GM12874 (cell line): ENCODE measurements at regions not wholly inside any gene's neighbourhood (a gene's known extent, or its start where the extent isn't known, plus 50 kb on each side); places are given as distances from the start of the nearest gene placed in this dataset.

ENCODE experiments used
- TF ChIP-seq, protein P1 (sequence below): IDR thresholded peaks from 2 replicates; pipeline ENCODE4 v1.5.1; 2011; ENCODE audit warnings: low read depth, mild to moderate bottlenecking, control low read depth, low read length, moderate library complexity; ENCODE audit not compliant: insufficient read depth

DNA sequence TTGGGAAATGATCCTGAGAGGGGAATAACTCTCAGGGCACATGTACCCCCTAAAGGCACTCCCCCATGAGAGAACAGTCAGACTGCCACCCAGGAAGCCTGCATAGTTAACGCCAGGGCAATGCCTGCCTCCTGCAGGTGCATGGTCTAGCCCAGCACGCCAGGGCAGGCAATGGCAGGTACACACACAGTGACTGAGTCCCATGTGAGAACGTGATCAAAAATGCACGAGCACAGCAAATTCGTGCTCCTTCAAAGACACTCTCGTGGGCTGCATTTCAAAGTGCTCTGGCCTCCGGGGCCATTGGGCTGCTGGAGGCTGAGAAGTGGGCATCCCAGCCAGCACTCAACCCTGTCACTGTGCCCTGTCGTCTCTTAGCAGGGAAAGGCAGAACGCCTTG lies 79.7 kb downstream of the SHANK2 start:
- TF ChIP-seq, protein P1, sequence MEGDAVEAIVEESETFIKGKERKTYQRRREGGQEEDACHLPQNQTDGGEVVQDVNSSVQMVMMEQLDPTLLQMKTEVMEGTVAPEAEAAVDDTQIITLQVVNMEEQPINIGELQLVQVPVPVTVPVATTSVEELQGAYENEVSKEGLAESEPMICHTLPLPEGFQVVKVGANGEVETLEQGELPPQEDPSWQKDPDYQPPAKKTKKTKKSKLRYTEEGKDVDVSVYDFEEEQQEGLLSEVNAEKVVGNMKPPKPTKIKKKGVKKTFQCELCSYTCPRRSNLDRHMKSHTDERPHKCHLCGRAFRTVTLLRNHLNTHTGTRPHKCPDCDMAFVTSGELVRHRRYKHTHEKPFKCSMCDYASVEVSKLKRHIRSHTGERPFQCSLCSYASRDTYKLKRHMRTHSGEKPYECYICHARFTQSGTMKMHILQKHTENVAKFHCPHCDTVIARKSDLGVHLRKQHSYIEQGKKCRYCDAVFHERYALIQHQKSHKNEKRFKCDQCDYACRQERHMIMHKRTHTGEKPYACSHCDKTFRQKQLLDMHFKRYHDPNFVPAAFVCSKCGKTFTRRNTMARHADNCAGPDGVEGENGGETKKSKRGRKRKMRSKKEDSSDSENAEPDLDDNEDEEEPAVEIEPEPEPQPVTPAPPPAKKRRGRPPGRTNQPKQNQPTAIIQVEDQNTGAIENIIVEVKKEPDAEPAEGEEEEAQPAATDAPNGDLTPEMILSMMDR, result no peak

- TF ChIP-seq, protein P1, result no peak
Measured at GRCh38 chr11:71171576-71171975, 80.8 kb downstream of the SHANK2 start.

GRCh38 chr11:71170624-71171423 lies 81.6 kb downstream of the SHANK2 start:
- TF ChIP-seq, protein P1, result no peak

- TF ChIP-seq, protein P1, result no peak
Measured at GRCh38 chr11:71169313-71169712, 83.1 kb downstream of the SHANK2 start.

DNA sequence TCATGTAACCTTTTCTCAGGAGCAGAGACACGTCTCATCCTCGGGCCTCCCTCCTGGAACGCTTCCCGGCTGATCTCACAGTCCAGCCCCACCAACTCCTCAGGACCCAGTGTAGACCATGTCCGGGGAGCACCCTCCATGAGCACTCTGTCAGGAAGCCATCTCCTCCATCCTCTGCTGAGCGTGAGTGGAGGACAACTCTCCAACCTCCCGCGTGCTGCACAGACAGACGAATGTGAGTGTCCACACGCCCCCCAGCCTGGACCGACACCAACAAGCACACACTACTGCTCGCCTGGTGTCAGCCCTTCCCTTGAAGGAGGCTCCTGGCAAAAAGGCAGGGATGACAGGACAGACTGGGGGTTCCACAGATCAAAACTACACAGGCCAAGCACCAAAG lies 86.6 kb downstream of the SHANK2 start:
- TF ChIP-seq, protein P1, result no peak

GRCh38 chr11:71164621-71165020 lies 87.8 kb downstream of the SHANK2 start:
- TF ChIP-seq, protein P1, result no peak

DNA sequence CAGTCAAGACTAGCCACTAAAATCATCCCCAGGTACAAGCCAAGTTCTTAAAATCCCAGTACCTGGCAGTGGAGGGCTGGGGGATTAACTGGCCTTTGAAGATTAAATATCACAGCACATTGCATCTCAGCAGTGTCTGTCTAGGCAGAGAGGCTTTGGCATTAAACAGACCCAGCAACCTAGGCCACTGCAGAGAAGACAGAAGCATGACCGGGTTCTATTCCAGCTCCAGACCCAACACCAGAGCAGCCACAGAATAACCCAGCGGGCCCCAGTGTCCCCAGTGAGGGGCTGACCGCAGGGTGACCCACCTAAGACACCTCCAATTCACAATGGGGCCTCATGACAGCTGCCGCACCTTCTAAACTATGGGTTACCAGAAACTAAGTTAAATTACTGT lies 88.2 kb downstream of the SHANK2 start:
- TF ChIP-seq, protein P1, result no peak
